Gastrocnemius medialis (tissue), 4 donors: ENCODE measurements at regions not wholly inside any gene's neighbourhood (a gene's known extent, or its start where the extent isn't known, plus 50 kb on each side); places are given as distances from the start of the nearest gene placed in this dataset.

Experiments used
- ATAC-seq, 2 donors: fragments of 150-250 bp; one replicate each; pipeline ENCODE4 v1.9.1; 2016
- DNase-seq, 2 donors: peaks; one replicate each; pipeline ENCODE4 v3.0.0-alpha.2; 2019
- H3K27ac ChIP-seq, 4 donors: fragments of 200-600 bp; sonication (generic); 1 replicate in 1 of 4; 2 replicates in 3 of 4; pipeline ENCODE4 v1.5.1; 2016 to 2018; ENCODE audit warnings: mild to moderate bottlenecking in 2 of 4, moderate library complexity in 1 of 4
- H3K27me3 ChIP-seq, 3 donors: fragments of 200-600 bp; sonication (generic) in 2 of 3; 1 replicate in 1 of 3; 2 replicates in 2 of 3; pipeline versions ENCODE4 v1.5.1 to v1.6.0; 2016 to 2019; ENCODE audit warnings: mild to moderate bottlenecking in 1 of 3, moderate library complexity in 1 of 3
- H3K36me3 ChIP-seq, 2 donors: fragments of 200-600 bp; sonication (generic) in 1 of 2; one replicate each; pipeline ENCODE4 v1.5.1; 2017 to 2018
- H3K4me1 ChIP-seq, 2 donors: fragments of 200-600 bp; sonication (generic) in 1 of 2; one replicate each; pipeline ENCODE4 v1.5.1; 2016 to 2017; ENCODE audit warnings: mild to moderate bottlenecking in 2 of 2
- H3K4me3 ChIP-seq, 4 donors: fragments of 200-600 bp; sonication (generic) in 3 of 4; 1 replicate in 1 of 4; 2 replicates in 3 of 4; pipeline ENCODE4 v1.5.1; 2016 to 2019; ENCODE audit warnings: mild to moderate bottlenecking in 2 of 4
- H3K9me3 ChIP-seq, 3 donors: fragments of 200-600 bp; sonication (generic) in 2 of 3; 1 replicate in 1 of 3; 2 replicates in 2 of 3; pipeline ENCODE4 v1.5.1; 2016 to 2019
- CTCF ChIP-seq, 5 experiments: fragments of 450-650 bp in 3 of 5; fragments of 200-600 bp in 2 of 5; sonication (generic) in 2 of 5; IDR thresholded peaks in 4 of 5; conservative IDR thresholded peaks in 1 of 5; 1 replicate in 4 of 5; 2 replicates in 1 of 5; pipeline ENCODE4 v1.5.1; 2016 to 2019; ENCODE audit warnings: antibody characterized with exemption in 5 of 5, mild to moderate bottlenecking in 3 of 5, moderate library complexity in 3 of 5
- POLR2A ChIP-seq, 2 donors: fragments of 450-650 bp; IDR thresholded peaks; one replicate each; pipeline ENCODE4 v1.6.1; 2017; ENCODE audit warnings: antibody characterized with exemption in 2 of 2, mild to moderate bottlenecking in 2 of 2, moderate library complexity in 2 of 2
- in situ Hi-C, 4 donors: fragments of 200-750 bp; cut with MboI; loops; one replicate each; pipeline versions ENCODE4 v1.15.0 to v1.8.0; 2017; ENCODE audit warnings: low sequenced_read_pairs in 4 of 4
- intact Hi-C: fragments of 100-400 bp; cut with DNase I; formaldehyde crosslinking; loops from one replicate; pipeline ENCODE4 v1.15.1; 2023; ENCODE audit warnings: low total_unique reads

DNA sequence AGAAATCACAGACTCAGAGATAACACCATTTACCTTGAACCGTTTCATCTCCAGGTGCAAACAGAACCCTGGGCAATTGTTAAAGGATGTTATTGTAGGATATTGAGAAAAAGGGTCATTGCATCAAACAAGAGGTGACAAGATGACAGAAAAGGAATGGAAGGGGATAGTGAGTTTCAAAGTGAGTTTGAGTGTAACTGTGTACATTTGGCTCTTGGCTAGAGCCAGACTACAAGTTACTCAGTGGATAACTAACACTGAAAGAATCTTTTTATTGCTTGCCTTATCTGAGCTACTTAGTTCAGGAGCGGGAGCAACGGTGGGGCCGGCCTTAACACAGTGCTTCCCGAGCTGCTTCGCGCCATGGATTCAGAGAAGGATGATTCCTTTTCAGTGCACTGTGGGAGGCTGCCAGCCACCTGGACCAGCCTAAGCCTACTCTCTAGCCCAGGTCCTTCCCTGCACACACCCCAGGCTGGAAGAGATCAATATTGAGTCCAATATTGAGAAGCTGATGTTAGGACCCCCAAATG, 193.4 kb downstream of the ATPSCKMT start:
- DNase-seq: no peak
- H3K4me3 ChIP-seq: no peak overlapping the region
- ATAC-seq: no peak
- H3K36me3 ChIP-seq: no peaks in the 10 kb centered on the region
- H3K4me1 ChIP-seq: no peaks in the 10 kb centered on the region
- H3K27ac ChIP-seq: no peak overlapping the region
- no peaks in the 10 kb centered on the region for H3K9me3 ChIP-seq
- TF ChIP-seq CTCF (IDR thresholded peaks at IDR 0.05 in 4 of 5, conservative IDR thresholded peaks at IDR 0.05 in 1 of 5) (no peak), POLR2A (IDR thresholded peaks at IDR 0.05) (no peak)
- intact Hi-C loops: no loop called here
- in situ Hi-C loops: no loop called here
- H3K27me3 ChIP-seq: no peaks in the 10 kb centered on the region

GRCh38 chr5:10049858-10050455, 199.7 kb downstream of the ATPSCKMT start:
- Histone ChIP-seq H3K27me3 (no peaks in the 10 kb centered on the region), H3K4me3 (no peak overlapping the region), H3K4me1 (no peaks in the 10 kb centered on the region), H3K27ac (no peak overlapping the region), H3K9me3 (no peaks in the 10 kb centered on the region), H3K36me3 (no peaks in the 10 kb centered on the region)
- DNase-seq (no peak), ATAC-seq (no peak)
- intact Hi-C loops (no loop called here), in situ Hi-C loops (no loop called here)
- TF ChIP-seq POLR2A (IDR thresholded peaks at IDR 0.05) (no peak), CTCF (IDR thresholded peaks at IDR 0.05 in 4 of 5, conservative IDR thresholded peaks at IDR 0.05 in 1 of 5) (no peak)

GRCh38 chr5:10046676-10047075, 203.0 kb downstream of the ATPSCKMT start:
- DNase-seq (no peak), ATAC-seq (no peak)
- H3K27me3 ChIP-seq: no peaks in the 10 kb centered on the region
- TF ChIP-seq POLR2A (IDR thresholded peaks at IDR 0.05) (no peak), CTCF (IDR thresholded peaks at IDR 0.05 in 4 of 5, conservative IDR thresholded peaks at IDR 0.05 in 1 of 5) (no peak)
- no peak overlapping the region for H3K27ac ChIP-seq
- H3K4me3 ChIP-seq: no peak overlapping the region
- in situ Hi-C loops: no loop called here
- H3K9me3 ChIP-seq: no peaks in the 10 kb centered on the region
- intact Hi-C loops: no loop called here
- no peaks in the 10 kb centered on the region for H3K36me3 ChIP-seq
- no peaks in the 10 kb centered on the region for H3K4me1 ChIP-seq

DNA sequence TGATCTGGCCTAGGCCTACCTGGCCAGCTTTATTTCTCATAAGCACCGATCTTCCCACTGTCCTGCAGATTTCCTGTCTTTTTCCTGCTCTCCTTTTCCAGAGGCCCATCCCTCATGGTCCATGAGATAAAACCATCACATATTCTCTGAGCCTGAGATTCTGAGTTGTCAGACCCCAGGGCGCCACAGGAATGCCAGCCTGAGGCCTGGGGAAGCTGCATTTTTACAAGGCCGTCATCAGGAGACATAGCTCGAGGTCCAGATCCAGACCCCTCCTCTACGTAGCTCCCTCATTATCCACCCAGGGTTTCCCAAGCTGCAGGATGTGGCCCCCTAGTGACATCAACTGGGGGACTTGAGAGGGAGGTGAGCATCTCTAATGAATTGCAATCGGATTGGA, 204.3 kb downstream of the ATPSCKMT start:
- Histone ChIP-seq H3K27me3 (no peaks in the 10 kb centered on the region), H3K27ac (no peak overlapping the region), H3K4me3 (no peak overlapping the region), H3K4me1 (no peaks in the 10 kb centered on the region), H3K36me3 (no peaks in the 10 kb centered on the region), H3K9me3 (no peaks in the 10 kb centered on the region)
- in situ Hi-C loops: no loop called here
- TF ChIP-seq POLR2A (IDR thresholded peaks at IDR 0.05): no peak
- no peak for TF ChIP-seq CTCF (IDR thresholded peaks at IDR 0.05 in 4 of 5, conservative IDR thresholded peaks at IDR 0.05 in 1 of 5)
- ATAC-seq (no peak), DNase-seq (no peak)
- intact Hi-C loops: no loop called here
